SK-N-SH treated with all-trans-retinoic acid at 6 μM for 48 hours (cell line): ENCODE measurements at regions not wholly inside any gene's neighbourhood (a gene's known extent, or its start where the extent isn't known, plus 50 kb on each side); places are given as distances from the start of the nearest gene placed in this dataset.

Source experiments
- ATAC-seq: fragments of 200-7000 bp; cut with Tn5 transposase; 3 replicates; pipeline ENCODE4 v1.9.1; 2020; ENCODE audit warnings: mild to moderate bottlenecking, moderate library complexity
- ARNTL ChIP-seq: fragments of 450-650 bp; formaldehyde crosslinking; IDR thresholded peaks from 2 replicates; pipeline ENCODE4 v1.5.0; 2020; ENCODE audit warnings: low read depth, mild to moderate bottlenecking, moderate library complexity, borderline replicate concordance
- BACH2 ChIP-seq: fragments of 250-450 bp; sonication (Bioruptor Pico); IDR thresholded peaks from 2 replicates; pipeline ENCODE4 v1.9.0; 2021; ENCODE audit warnings: mild to moderate bottlenecking, borderline replicate concordance
- CREB5 ChIP-seq: fragments of 250-450 bp; sonication (Bioruptor Pico); IDR thresholded peaks from 2 replicates; pipeline ENCODE4 v1.5.1; 2020; ENCODE audit warnings: low read depth, mild to moderate bottlenecking, moderate library complexity
- CSDC2 ChIP-seq: fragments of 250-450 bp; sonication (Bioruptor Pico); IDR thresholded peaks from 2 replicates; pipeline ENCODE4 v1.5.0; 2020; ENCODE audit warnings: mild to moderate bottlenecking, moderate library complexity
- CSRNP3 ChIP-seq: fragments of 250-450 bp; sonication (Bioruptor Pico); IDR thresholded peaks from 2 replicates; pipeline ENCODE4 v1.5.1; 2021; ENCODE audit warnings: mild to moderate bottlenecking, moderate library complexity
- ESRRG ChIP-seq: fragments of 250-450 bp; sonication (Bioruptor Pico); IDR thresholded peaks from 2 replicates; pipeline ENCODE4 v1.6.1; 2021; ENCODE audit warnings: mild to moderate bottlenecking
- ISL1 ChIP-seq: fragments of 250-450 bp; sonication (Bioruptor Pico); IDR thresholded peaks from 2 replicates; pipeline ENCODE4 v2.1.2; 2022; ENCODE audit warnings: mild to moderate bottlenecking, moderate library complexity
- OSR1 ChIP-seq: fragments of 250-450 bp; sonication (Bioruptor Pico); IDR thresholded peaks from 2 replicates; pipeline ENCODE4 v1.8.0; 2022; ENCODE audit warnings: moderate library complexity, mild to moderate bottlenecking, inconsistent platforms
- PATZ1 ChIP-seq: fragments of 250-450 bp; sonication (Bioruptor Pico); IDR thresholded peaks from 2 replicates; pipeline ENCODE4 v1.8.0; 2020; ENCODE audit warnings: mild to moderate bottlenecking, moderate library complexity, borderline replicate concordance
- POU6F1 ChIP-seq: fragments of 250-450 bp; sonication (Bioruptor Pico); IDR thresholded peaks from 2 replicates; pipeline ENCODE4 v1.8.0; 2021; ENCODE audit warnings: low read depth, mild to moderate bottlenecking, moderate library complexity, borderline replicate concordance
- PPARA ChIP-seq: fragments of 250-450 bp; sonication (Bioruptor Pico); IDR thresholded peaks from 2 replicates; pipeline ENCODE4 v1.5.0; 2020; ENCODE audit warnings: mild to moderate bottlenecking, borderline replicate concordance
- RARB ChIP-seq: fragments of 250-450 bp; sonication (Bioruptor Pico); IDR thresholded peaks from 2 replicates; pipeline ENCODE4 v1.8.0; 2021; ENCODE audit warnings: mild to moderate bottlenecking, moderate library complexity
- SNAI2 ChIP-seq: fragments of 250-450 bp; sonication (Bioruptor Pico); IDR thresholded peaks from 2 replicates; pipeline ENCODE4 v1.5.0; 2020; ENCODE audit warnings: mild to moderate bottlenecking, moderate library complexity
- TCF4 ChIP-seq: fragments of 250-450 bp; sonication (Bioruptor Pico); IDR thresholded peaks from 2 replicates; pipeline ENCODE4 v1.8.0; 2021; ENCODE audit warnings: mild to moderate bottlenecking, moderate library complexity, borderline replicate concordance
- TOX ChIP-seq: fragments of 250-450 bp; sonication (Bioruptor Pico); IDR thresholded peaks from 2 replicates; pipeline ENCODE4 v1.8.0; 2021; ENCODE audit warnings: mild to moderate bottlenecking, moderate library complexity, borderline replicate concordance
- ZC3H10 ChIP-seq: fragments of 250-450 bp; sonication (Bioruptor Pico); IDR thresholded peaks from 2 replicates; pipeline ENCODE4 v1.5.1; 2021; ENCODE audit warnings: mild to moderate bottlenecking, moderate library complexity
- ZFP3 ChIP-seq: fragments of 250-450 bp; sonication (Bioruptor Pico); IDR thresholded peaks from 2 replicates; pipeline ENCODE4 v1.5.0; 2020; ENCODE audit warnings: mild to moderate bottlenecking, moderate library complexity
- ZFP30 ChIP-seq: fragments of 450-650 bp; formaldehyde crosslinking; IDR thresholded peaks from 2 replicates; pipeline ENCODE4 v1.5.0; 2022; ENCODE audit warnings: mild to moderate bottlenecking, moderate library complexity
- ZNF565 ChIP-seq: fragments of 450-650 bp; formaldehyde crosslinking; conservative IDR thresholded peaks from 2 replicates; pipeline ENCODE4 v1.5.0; 2020; ENCODE audit warnings: low read depth, mild to moderate bottlenecking, moderate library complexity
- ZNF70 ChIP-seq: fragments of 450-650 bp; formaldehyde crosslinking; IDR thresholded peaks from 2 replicates; pipeline ENCODE4 v1.5.0; 2020; ENCODE audit warnings: mild to moderate bottlenecking, moderate library complexity
- ZNF8 ChIP-seq: fragments of 450-650 bp; formaldehyde crosslinking; IDR thresholded peaks from 2 replicates; pipeline ENCODE4 v1.5.0; 2020; ENCODE audit warnings: mild to moderate bottlenecking, moderate library complexity

- TF ChIP-seq TOX (CRISPR knock-in tag) (no peak), ZC3H10 (CRISPR knock-in tag) (no peak), ZNF565 (no peak), CSDC2 (CRISPR knock-in tag) (no peak), SNAI2 (CRISPR knock-in tag) (no peak), CSRNP3 (CRISPR knock-in tag) (no peak), ZNF8 (CRISPR knock-in tag) (no peak), RARB (CRISPR knock-in tag) (no peak), PPARA (no peak), ESRRG (CRISPR knock-in tag) (no peak), TCF4 (CRISPR knock-in tag) (no peak), PATZ1 (CRISPR knock-in tag) (no peak), POU6F1 (no peak)
- ATAC-seq = no peak
These were observed 435.5 kb upstream of the NRSN1 start for GRCh38 chr6:23690453-23691049.

GRCh38 chr6:23692184-23692583 is 433.8 kb upstream of the NRSN1 start:
- no peak for TF ChIP-seq ISL1
- TF ChIP-seq TCF4 (CRISPR knock-in tag) = 0 out of 2 replicates have a peak, but pooled peaks have one; percentile 25
- ATAC-seq = no peak

GRCh38 chr6:23696992-23697391 is 429.0 kb upstream of the NRSN1 start:
- TF ChIP-seq CSRNP3 (CRISPR knock-in tag) (no peak), CREB5 (0 out of 2 replicates have a peak, but pooled peaks have one; percentile 26), ISL1 (peak; percentile 66)
- TF ChIP-seq, all 23 proteins: peak for 2
- ATAC-seq = no peak

- TF ChIP-seq ZNF8 (CRISPR knock-in tag) (no peak), PATZ1 (CRISPR knock-in tag) (no peak), BACH2 (CRISPR knock-in tag) (no peak), CREB5 (no peak), ZFP30 (no peak), ZNF565 (no peak), ZC3H10 (CRISPR knock-in tag) (no peak), ESRRG (CRISPR knock-in tag) (no peak), POU6F1 (no peak), CSDC2 (CRISPR knock-in tag) (no peak), ISL1 (no peak), ZNF70 (CRISPR knock-in tag) (no peak), TOX (CRISPR knock-in tag) (no peak), ARNTL (no peak), ZFP3 (no peak), SNAI2 (CRISPR knock-in tag) (no peak), OSR1 (CRISPR knock-in tag) (no peak), RARB (CRISPR knock-in tag) (no peak)
- ATAC-seq = no peak
These were observed 421.4 kb upstream of the NRSN1 start for GRCh38 chr6:23704479-23705052.
